ENCODE measurements at regions not wholly inside any gene's neighbourhood (a gene's known extent, or its start where the extent isn't known, plus 50 kb on each side); places are given as distances from the start of the nearest gene placed in this dataset.

- TF ChIP-seq, protein P1, sequence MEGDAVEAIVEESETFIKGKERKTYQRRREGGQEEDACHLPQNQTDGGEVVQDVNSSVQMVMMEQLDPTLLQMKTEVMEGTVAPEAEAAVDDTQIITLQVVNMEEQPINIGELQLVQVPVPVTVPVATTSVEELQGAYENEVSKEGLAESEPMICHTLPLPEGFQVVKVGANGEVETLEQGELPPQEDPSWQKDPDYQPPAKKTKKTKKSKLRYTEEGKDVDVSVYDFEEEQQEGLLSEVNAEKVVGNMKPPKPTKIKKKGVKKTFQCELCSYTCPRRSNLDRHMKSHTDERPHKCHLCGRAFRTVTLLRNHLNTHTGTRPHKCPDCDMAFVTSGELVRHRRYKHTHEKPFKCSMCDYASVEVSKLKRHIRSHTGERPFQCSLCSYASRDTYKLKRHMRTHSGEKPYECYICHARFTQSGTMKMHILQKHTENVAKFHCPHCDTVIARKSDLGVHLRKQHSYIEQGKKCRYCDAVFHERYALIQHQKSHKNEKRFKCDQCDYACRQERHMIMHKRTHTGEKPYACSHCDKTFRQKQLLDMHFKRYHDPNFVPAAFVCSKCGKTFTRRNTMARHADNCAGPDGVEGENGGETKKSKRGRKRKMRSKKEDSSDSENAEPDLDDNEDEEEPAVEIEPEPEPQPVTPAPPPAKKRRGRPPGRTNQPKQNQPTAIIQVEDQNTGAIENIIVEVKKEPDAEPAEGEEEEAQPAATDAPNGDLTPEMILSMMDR (IDR thresholded peaks at IDR 0.05) = no peak
- no peak for TF ChIP-seq POLR2AphosphoS5 (IDR thresholded peaks at IDR 0.05)
Observed at GRCh38 chr20:10802236-10802635, 128.4 kb upstream of the JAG1 start.
